H1 (cell line): ENCODE measurements at regions not wholly inside any gene's neighbourhood (a gene's known extent, or its start where the extent isn't known, plus 50 kb on each side); places are given as distances from the start of the nearest gene placed in this dataset.

Source experiments
- CTCF ChIA-PET: fragments of 300-600 bp; sonication (Branson Sonifier 250); formaldehyde crosslinking; loops from one replicate; lab custom pipeline; 2021; ENCODE audit not compliant: partially characterized antibody; lab: Charles Lee
- POLR2A ChIA-PET: fragments of 300-600 bp; sonication (Branson Sonifier 250); formaldehyde crosslinking; loops from one replicate; lab custom pipeline; 2021; ENCODE audit warnings: inconsistent platforms; ENCODE audit not compliant: partially characterized antibody; lab: Charles Lee
- DNase-seq, 2 experiments: peaks; one replicate each; pipeline versions ENCODE4 v3.0.0 to v3.0.0-alpha.2; 2010 to 2022; ENCODE audit warnings: low spot score in 2 of 2, low read depth in 1 of 2, mixed read lengths in 1 of 2
- FAIRE-seq: peaks from 2 replicates; lab custom pipeline; 2011; peaks lifted over from hg19 to GRCh38; lab: Jason Lieb, UNC
- H2AFZ ChIP-seq: 2 replicates; pipeline ENCODE4 v1.8.1; 2012; ENCODE audit warnings: low read length, inconsistent platforms
- H2AK5ac ChIP-seq: 2 replicates; pipeline ENCODE4 v1.6.1; 2013; ENCODE audit warnings: low read depth, low read length
- H2BK120ac ChIP-seq: replicated peaks from 2 replicates; pipeline ENCODE3; 2013; ENCODE audit warnings: low read depth, low read length, inconsistent platforms
- H2BK12ac ChIP-seq: 2 replicates; pipeline ENCODE4 v1.6.1; 2013; ENCODE audit warnings: low read depth, low read length
- H2BK15ac ChIP-seq: 2 replicates; pipeline ENCODE4 v1.6.1; 2013; ENCODE audit warnings: low read length
- H2BK20ac ChIP-seq: 2 replicates; pipeline ENCODE4 v1.6.1; 2013; ENCODE audit warnings: low read length
- H2BK5ac ChIP-seq: 2 replicates; pipeline ENCODE4 v1.6.1; 2013; ENCODE audit warnings: low read depth, low read length
- H3K14ac ChIP-seq: 2 replicates; pipeline ENCODE4 v1.6.1; 2013; ENCODE audit warnings: inconsistent platforms; ENCODE audit not compliant: insufficient read length
- H3K18ac ChIP-seq: 2 replicates; pipeline ENCODE4 v1.6.1; 2013; ENCODE audit warnings: low read length; ENCODE audit errors: extremely low read depth
- H3K23ac ChIP-seq: 2 replicates; pipeline ENCODE4 v1.6.1; 2013; ENCODE audit warnings: inconsistent platforms; ENCODE audit not compliant: insufficient read length
- H3K23me2 ChIP-seq: 2 replicates; pipeline ENCODE4 v1.6.1; 2013; ENCODE audit warnings: low read depth, low read length
- H3K27ac ChIP-seq: 2 replicates; pipeline ENCODE4 v1.6.1; 2011; ENCODE audit warnings: low read depth, low read length, inconsistent platforms
- H3K27me3 ChIP-seq, 4 experiments: replicated peaks in 1 of 4; 1 replicate in 1 of 4; 2 replicates in 3 of 4; pipeline versions ENCODE4 v1.6.1 to v1.8.1; 2011 to 2013; ENCODE audit warnings: low read length in 3 of 4, mild to moderate bottlenecking in 3 of 4, inconsistent platforms in 2 of 4, mixed read lengths in 2 of 4, moderate library complexity in 1 of 4; ENCODE audit not compliant: control insufficient read depth in 3 of 4, insufficient read depth in 3 of 4; ENCODE audit errors: extremely low read depth in 1 of 4
- H3K36me3 ChIP-seq, 4 experiments: 2 replicates each; pipeline versions ENCODE4 v1.6.1 to v1.8.1; 2011 to 2013; ENCODE audit warnings: mild to moderate bottlenecking in 4 of 4, low read length in 3 of 4, moderate library complexity in 2 of 4, control low read depth in 1 of 4, inconsistent platforms in 1 of 4; ENCODE audit not compliant: insufficient read depth in 4 of 4, control insufficient read depth in 2 of 4
- H3K4ac ChIP-seq: replicated peaks from 2 replicates; pipeline ENCODE3; 2013; ENCODE audit warnings: low read length, low read depth, mixed read lengths, inconsistent platforms; ENCODE audit not compliant: insufficient read length
- H3K4me1 ChIP-seq, 4 experiments: replicated peaks in 1 of 4; 1 replicate in 1 of 4; 2 replicates in 3 of 4; pipeline versions ENCODE4 v1.6.1 to v1.8.1; 2011 to 2013; ENCODE audit warnings: low read length in 3 of 4, inconsistent platforms in 2 of 4, mixed read lengths in 1 of 4; ENCODE audit not compliant: insufficient read depth in 4 of 4, control insufficient read depth in 3 of 4
- H3K4me2 ChIP-seq, 2 experiments: 2 replicates each; pipeline versions ENCODE4 v1.6.1 to v1.8.1; 2011 to 2013; ENCODE audit warnings: low read depth in 2 of 2, low read length in 2 of 2, control low read depth in 1 of 2, inconsistent platforms in 1 of 2, mild to moderate bottlenecking in 1 of 2; ENCODE audit not compliant: insufficient read depth in 1 of 2
- H3K4me3 ChIP-seq, 4 experiments: fragments of 200-600, 300-600 bp in 1 of 4; sonication (generic), shearing (Covaris generic), sonication (Bioruptor Twin) in 1 of 4; 2 replicates each; pipeline versions ENCODE4 v1.5.1 to v1.8.1; 2011 to 2016; ENCODE audit warnings: low read length in 4 of 4, low read depth in 3 of 4, control low read depth in 2 of 4, inconsistent platforms in 2 of 4, mild to moderate bottlenecking in 2 of 4, mixed read lengths in 1 of 4, moderate library complexity in 1 of 4; ENCODE audit not compliant: insufficient read depth in 2 of 4; ENCODE audit errors: extremely low read depth in 1 of 4
- H3K56ac ChIP-seq: replicated peaks from 2 replicates; pipeline ENCODE3; 2013; ENCODE audit warnings: low read depth, mild to moderate bottlenecking, mixed read lengths, low read length, inconsistent platforms; ENCODE audit not compliant: insufficient read length
- H3K79me1 ChIP-seq: 2 replicates; pipeline ENCODE4 v1.6.1; 2013; ENCODE audit warnings: low read depth, low read length, control low read depth
- H3K79me2 ChIP-seq, 2 experiments: 2 replicates each; pipeline versions ENCODE4 v1.6.1 to v1.8.1; 2012 to 2013; ENCODE audit warnings: low read length in 2 of 2, mild to moderate bottlenecking in 2 of 2, inconsistent platforms in 1 of 2; ENCODE audit not compliant: insufficient read depth in 2 of 2, control insufficient read depth in 1 of 2
- H3K9ac ChIP-seq, 4 experiments: replicated peaks in 1 of 4; 1 replicate in 1 of 4; 2 replicates in 3 of 4; pipeline versions ENCODE4 v1.6.1 to v1.8.1; 2011 to 2013; ENCODE audit warnings: low read depth in 3 of 4, low read length in 3 of 4, control low read depth in 2 of 4, mild to moderate bottlenecking in 2 of 4, moderate library complexity in 2 of 4, inconsistent platforms in 1 of 4; ENCODE audit errors: extremely low read depth in 1 of 4
- H3K9me3 ChIP-seq, 2 experiments: 2 replicates each; pipeline versions ENCODE4 v1.6.1 to v1.8.1; 2012 to 2013; ENCODE audit warnings: mild to moderate bottlenecking in 2 of 2, moderate library complexity in 2 of 2, control low read depth in 1 of 2, inconsistent platforms in 1 of 2, low read depth in 1 of 2, low read length in 1 of 2, mixed read lengths in 1 of 2; ENCODE audit not compliant: insufficient read depth in 2 of 2
- H4K20me1 ChIP-seq, 2 experiments: replicated peaks in 1 of 2; 2 replicates each; pipeline versions ENCODE3 to v1.8.1; 2011 to 2013; ENCODE audit warnings: inconsistent platforms in 2 of 2, low read length in 2 of 2, mild to moderate bottlenecking in 1 of 2; ENCODE audit not compliant: insufficient read depth in 2 of 2, control insufficient read depth in 1 of 2
- H4K5ac ChIP-seq: 2 replicates; pipeline ENCODE4 v1.6.1; 2013; ENCODE audit warnings: low read length, low read depth, mixed read lengths, inconsistent platforms; ENCODE audit not compliant: insufficient read length
- H4K8ac ChIP-seq: 2 replicates; pipeline ENCODE4 v1.8.0; 2013; ENCODE audit warnings: mild to moderate bottlenecking, moderate library complexity, low read length, inconsistent platforms; ENCODE audit not compliant: insufficient read depth; ENCODE audit errors: extremely low read depth
- H4K91ac ChIP-seq: replicated peaks from 2 replicates; pipeline ENCODE3; 2013; ENCODE audit warnings: low read length, mixed read lengths, inconsistent platforms; ENCODE audit not compliant: insufficient read length
- EGR1 ChIP-seq: IDR thresholded peaks from 2 replicates; pipeline ENCODE4 v1.6.1; 2011; ENCODE audit warnings: low read depth, low read length, borderline replicate concordance
- TAF1 ChIP-seq: IDR thresholded peaks from 2 replicates; pipeline ENCODE4 v1.6.1; 2011; ENCODE audit warnings: mild to moderate bottlenecking, low read depth, low read length
- TCF12 ChIP-seq: IDR thresholded peaks from 2 replicates; pipeline ENCODE4 v1.6.1; 2011; ENCODE audit warnings: low read depth, mild to moderate bottlenecking, low read length
- WGBS, 2 experiments: shearing (Covaris generic) in 1 of 2; methylation state at CpG; one replicate each; pipeline versions ENCODE4 v1.1.6 to v1.1.7; 2013 to 2015; ENCODE audit warnings: low lambda C conversion rate in 2 of 2, mixed read lengths in 2 of 2, inconsistent platforms in 1 of 2, low coverage in 1 of 2, missing lambda C conversion rate in 1 of 2; ENCODE audit not compliant: insufficient replicate concordance in 2 of 2, insufficient coverage in 1 of 2, insufficient read length in 1 of 2; ENCODE audit errors: extremely low coverage in 1 of 2, missing lambda C conversion rate in 1 of 2; 5-methylcytosine and 5-hydroxymethylcytosine counted together

DNA sequence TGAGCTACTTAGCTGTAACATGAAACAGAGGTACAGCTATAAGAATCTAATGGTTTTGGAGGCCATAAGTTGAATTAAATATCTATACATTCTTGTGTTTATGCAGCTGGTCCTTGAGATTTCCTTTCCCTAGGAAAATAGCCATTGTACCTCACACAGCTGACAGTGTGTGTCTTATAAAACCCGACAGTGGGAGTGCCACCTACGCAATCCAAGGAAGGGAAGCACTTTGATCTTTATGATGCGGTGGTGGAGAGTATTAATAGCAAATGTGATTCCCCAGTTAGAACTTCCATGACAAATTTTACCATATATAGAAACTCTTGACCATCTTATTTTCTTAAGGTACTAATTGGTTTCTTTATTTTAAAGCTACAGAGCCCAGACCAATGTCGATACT is 149.5 kb downstream of the TMEM200A start:
- Histone ChIP-seq H2AK5ac (no peak overlapping the region), H3K23ac (no peak overlapping the region), H3K9ac (no peak overlapping the region), H2BK15ac (no peak overlapping the region), H3K4ac (no peak overlapping the region), H4K20me1 (no peaks in the 10 kb centered on the region), H2BK120ac (no peak overlapping the region), H3K18ac (no peak overlapping the region), H3K36me3 (no peaks in the 10 kb centered on the region), H4K8ac (no peak overlapping the region), H3K27ac (no peak overlapping the region), H4K91ac (no peak overlapping the region), H3K27me3 (peaks cover 0 to 2% (median 0%) of the 10 kb centered on the region in 4 experiments; a peak in 1 of 7 replicates), H3K4me1 (no peaks in the 10 kb centered on the region), H3K4me3 (no peak overlapping the region), H3K23me2 (no peaks in the 10 kb centered on the region), H3K79me2 (no peaks in the 10 kb centered on the region), H2BK20ac (no peak overlapping the region), H4K5ac (no peak overlapping the region), H3K56ac (no peak overlapping the region), H3K14ac (no peak overlapping the region), H2BK5ac (no peak overlapping the region), H2BK12ac (no peak overlapping the region), H3K79me1 (no peaks in the 10 kb centered on the region), H3K9me3 (no peaks in the 10 kb centered on the region), H2AFZ (no peak overlapping the region), H3K4me2 (no peak overlapping the region)
- FAIRE-seq (no peak), DNase-seq (no peak)
- POLR2A ChIA-PET = no interaction called here
- 93% methylated on average over 4 of the region's 4 CpGs; no CpG with 5 or more reads in 1 of the 2 experiments for WGBS, 2 experiments
- CTCF ChIA-PET = interaction anchor here (0.6 to 1.0 kb wide), 3 partner anchors 12 to 228 kb away, joined by 3 read pairs; no protein-coding TSS in a partner anchor
- TF ChIP-seq TCF12 = no peak
- TF ChIP-seq TAF1 = no peak
- TF ChIP-seq EGR1 = no peak
